HAP-1 (cell line): ENCODE measurements at regions not wholly inside any gene's neighbourhood (a gene's known extent, or its start where the extent isn't known, plus 50 kb on each side); places are given as distances from the start of the nearest gene placed in this dataset.

ENCODE experiments used
- DNase-seq, 2 experiments: peaks; one replicate each; pipeline ENCODE4 v3.0.0-alpha.2; 2016 to 2020; ENCODE audit warnings: low spot score in 2 of 2
- H3K27me3 ChIP-seq: fragments of 250-450 bp; sonication (Bioruptor Pico); 2 replicates; pipeline ENCODE4 v1.5.1; 2020; ENCODE audit warnings: low read depth, mild to moderate bottlenecking, moderate library complexity
- H3K36me3 ChIP-seq: fragments of 250-450 bp; sonication (Bioruptor Pico); replicated peaks from 2 replicates; pipeline ENCODE4 v1.5.1; 2020; ENCODE audit warnings: mild to moderate bottlenecking
- H3K4me1 ChIP-seq: fragments of 250-450 bp; sonication (Bioruptor Pico); 2 replicates; pipeline ENCODE4 v1.5.1; 2020; ENCODE audit warnings: mild to moderate bottlenecking
- H3K4me3 ChIP-seq: fragments of 250-450 bp; sonication (Bioruptor Pico); 2 replicates; pipeline ENCODE4 v1.5.1; 2020; ENCODE audit warnings: mild to moderate bottlenecking, moderate library complexity
- H3K9me3 ChIP-seq: fragments of 250-450 bp; sonication (Bioruptor Pico); 2 replicates; pipeline ENCODE4 v1.5.1; 2020; ENCODE audit warnings: mild to moderate bottlenecking, moderate library complexity
- in situ Hi-C: fragments of 300-500 bp; cut with MboI; formaldehyde crosslinking; loops from 3 replicates; pipeline ENCODE4 v1.14.3; 2020; ENCODE audit warnings: low sequenced_read_pairs, inconsistent platforms, mixed read lengths

GRCh38 chr9:115957585-115957984 lies 196.0 kb upstream of the PAPPA start:
- H3K36me3 ChIP-seq, result no peaks in the 10 kb centered on the region
- no peaks in the 10 kb centered on the region for H3K9me3 ChIP-seq
- H3K27me3 ChIP-seq, result no peaks in the 10 kb centered on the region
- no peak for DNase-seq
- in situ Hi-C loops, result no loop called here
- no peak overlapping the region for H3K4me3 ChIP-seq
- H3K4me1 ChIP-seq, result no peaks in the 10 kb centered on the region

GRCh38 chr9:115964710-115965347 lies 188.8 kb upstream of the PAPPA start:
- in situ Hi-C loops, result no loop called here
- Histone ChIP-seq H3K36me3 (no peaks in the 10 kb centered on the region), H3K4me1 (no peaks in the 10 kb centered on the region), H3K9me3 (no peaks in the 10 kb centered on the region), H3K27me3 (no peaks in the 10 kb centered on the region), H3K4me3 (no peak overlapping the region)
- no peak for DNase-seq

GRCh38 chr9:115966660-115967059 lies 186.9 kb upstream of the PAPPA start:
- H3K36me3 ChIP-seq, result no peaks in the 10 kb centered on the region

GRCh38 chr9:115969096-115969495 lies 184.5 kb upstream of the PAPPA start:
- in situ Hi-C loops, result no loop called here
- Histone ChIP-seq H3K4me1 (no peaks in the 10 kb centered on the region), H3K4me3 (no peak overlapping the region)

More at GRCh38 chr9:115966660-115967059, 186.9 kb upstream of the PAPPA start:
- in situ Hi-C loops, result no loop called here
- Histone ChIP-seq H3K4me3 (no peak overlapping the region), H3K4me1 (no peaks in the 10 kb centered on the region), H3K9me3 (no peaks in the 10 kb centered on the region), H3K27me3 (no peaks in the 10 kb centered on the region)
- no peak for DNase-seq

GRCh38 chr9:115972362-115972761 lies 181.2 kb upstream of the PAPPA start:
- Histone ChIP-seq H3K4me1 (no peaks in the 10 kb centered on the region), H3K9me3 (no peaks in the 10 kb centered on the region), H3K36me3 (no peaks in the 10 kb centered on the region), H3K4me3 (no peak overlapping the region), H3K27me3 (no peaks in the 10 kb centered on the region)
- in situ Hi-C loops, result no loop called here
- no peak for DNase-seq

More at GRCh38 chr9:115969096-115969495, 184.5 kb upstream of the PAPPA start:
- H3K36me3 ChIP-seq, result no peaks in the 10 kb centered on the region
- no peak for DNase-seq
- no peaks in the 10 kb centered on the region for H3K27me3 ChIP-seq
- H3K9me3 ChIP-seq, result no peaks in the 10 kb centered on the region

GRCh38 chr9:115972843-115973595 lies 180.6 kb upstream of the PAPPA start:
- in situ Hi-C loops, result no loop called here
- Histone ChIP-seq H3K36me3 (no peaks in the 10 kb centered on the region), H3K4me1 (no peaks in the 10 kb centered on the region), H3K9me3 (no peaks in the 10 kb centered on the region), H3K4me3 (no peak overlapping the region), H3K27me3 (no peaks in the 10 kb centered on the region)
- DNase-seq, result no peak

- H3K9me3 ChIP-seq, result no peaks in the 10 kb centered on the region
- in situ Hi-C loops, result no loop called here
Observed at GRCh38 chr9:115976781-115977180, 176.8 kb upstream of the PAPPA start.

GRCh38 chr9:115978091-115978490 lies 175.5 kb upstream of the PAPPA start:
- H3K4me1 ChIP-seq, result no peaks in the 10 kb centered on the region
- H3K36me3 ChIP-seq, result no peaks in the 10 kb centered on the region
- H3K27me3 ChIP-seq, result no peaks in the 10 kb centered on the region
- in situ Hi-C loops, result no loop called here
- no peak overlapping the region for H3K4me3 ChIP-seq
- H3K9me3 ChIP-seq, result no peaks in the 10 kb centered on the region
- DNase-seq, result no peak

More at GRCh38 chr9:115976781-115977180, 176.8 kb upstream of the PAPPA start:
- Histone ChIP-seq H3K4me3 (no peak overlapping the region), H3K27me3 (no peaks in the 10 kb centered on the region), H3K4me1 (no peaks in the 10 kb centered on the region), H3K36me3 (no peaks in the 10 kb centered on the region)
- DNase-seq, result no peak

- Histone ChIP-seq H3K36me3 (no peaks in the 10 kb centered on the region), H3K9me3 (no peaks in the 10 kb centered on the region), H3K4me1 (no peaks in the 10 kb centered on the region), H3K4me3 (no peak overlapping the region), H3K27me3 (no peaks in the 10 kb centered on the region)
- in situ Hi-C loops, result no loop called here
- no peak for DNase-seq
Observed at GRCh38 chr9:115978659-115979096, 174.9 kb upstream of the PAPPA start.

- Histone ChIP-seq H3K4me1 (no peaks in the 10 kb centered on the region), H3K36me3 (no peaks in the 10 kb centered on the region), H3K9me3 (no peaks in the 10 kb centered on the region), H3K4me3 (no peak overlapping the region), H3K27me3 (no peaks in the 10 kb centered on the region)
- in situ Hi-C loops, result no loop called here
- DNase-seq, result no peak
Observed at GRCh38 chr9:115980054-115980453, 173.5 kb upstream of the PAPPA start.

GRCh38 chr9:115980502-115980901 lies 173.1 kb upstream of the PAPPA start:
- H3K27me3 ChIP-seq, result no peaks in the 10 kb centered on the region
- in situ Hi-C loops, result no loop called here
- no peaks in the 10 kb centered on the region for H3K36me3 ChIP-seq
- no peaks in the 10 kb centered on the region for H3K4me1 ChIP-seq
- no peaks in the 10 kb centered on the region for H3K9me3 ChIP-seq
- no peak overlapping the region for H3K4me3 ChIP-seq
- no peak for DNase-seq

- Histone ChIP-seq H3K9me3 (no peaks in the 10 kb centered on the region), H3K27me3 (no peaks in the 10 kb centered on the region), H3K4me3 (no peak overlapping the region), H3K4me1 (no peaks in the 10 kb centered on the region), H3K36me3 (no peaks in the 10 kb centered on the region)
- no peak for DNase-seq
- in situ Hi-C loops, result no loop called here
Observed at GRCh38 chr9:115980976-115981375, 172.6 kb upstream of the PAPPA start.

GRCh38 chr9:115983366-115983765 lies 170.2 kb upstream of the PAPPA start:
- H3K36me3 ChIP-seq, result no peaks in the 10 kb centered on the region
- in situ Hi-C loops, result no loop called here

GRCh38 chr9:115985657-115986056 lies 167.9 kb upstream of the PAPPA start:
- H3K36me3 ChIP-seq, result no peaks in the 10 kb centered on the region
- no peak overlapping the region for H3K4me3 ChIP-seq
- no peaks in the 10 kb centered on the region for H3K27me3 ChIP-seq
- H3K9me3 ChIP-seq, result no peaks in the 10 kb centered on the region
- in situ Hi-C loops, result no loop called here
- H3K4me1 ChIP-seq, result no peaks in the 10 kb centered on the region
- no peak for DNase-seq

More at GRCh38 chr9:115983366-115983765, 170.2 kb upstream of the PAPPA start:
- no peaks in the 10 kb centered on the region for H3K27me3 ChIP-seq
- no peak overlapping the region for H3K4me3 ChIP-seq
- no peak for DNase-seq
- no peaks in the 10 kb centered on the region for H3K9me3 ChIP-seq
- H3K4me1 ChIP-seq, result no peaks in the 10 kb centered on the region
